ENCODE measurements at regions not wholly inside any gene's neighbourhood (a gene's known extent, or its start where the extent isn't known, plus 50 kb on each side); places are given as distances from the start of the nearest gene placed in this dataset.

GRCh38 chr20:22723659-22724058, 139.3 kb upstream of the FOXA2 start:
- WGBS (ENCODE audit: low lambda C conversion rate), result 20% methylated on average over 2 of the region's 2 CpGs
- DNase-seq, result no peak
- Histone ChIP-seq H4K20me1 (ENCODE audit: insufficient read depth) (no peaks in the 10 kb centered on the region), H3K27ac (ENCODE audit: low read depth in 2 of 2, low read length in 1 of 2) (no peak overlapping the region), H3K4me1 (ENCODE audit: control insufficient read depth in 1 of 2, insufficient read depth in 2 of 2, low read depth in 1 of 2, low read length in 1 of 2) (no peaks in the 10 kb centered on the region), H3K79me2 (ENCODE audit: insufficient read depth) (no peaks in the 10 kb centered on the region), H3K9ac (no peak overlapping the region), H3K9me3 (no peaks in the 10 kb centered on the region), H3K4me2 (no peak overlapping the region), H3K9me2 (no peaks in the 10 kb centered on the region), H3F3A (replicated peaks; ENCODE audit: insufficient read depth) (no peaks in the 10 kb centered on the region), H3K36me3 (replicated peaks in 1 of 2; ENCODE audit: control insufficient read depth in 1 of 2, insufficient read depth in 2 of 2, low read length in 1 of 2) (no peaks in the 10 kb centered on the region), H3K4me3 (ENCODE audit: low read depth in 2 of 2, low read length in 1 of 2) (no peak overlapping the region), H3K27me3 (ENCODE audit: insufficient read depth) (peaks cover 7% of the 10 kb centered on the region; the same call in 1 of the 2 replicates), H2AFZ (ENCODE audit: low read depth) (no peak overlapping the region)
- no peak for TF ChIP-seq JUND (IDR thresholded peaks at IDR 0.05)
- no peak for TF ChIP-seq RCOR1 (IDR thresholded peaks at IDR 0.05; ENCODE audit: low read length)
- no peak for TF ChIP-seq GABPA (IDR thresholded peaks at IDR 0.05; ENCODE audit: low read depth)
- TF ChIP-seq, protein P1, sequence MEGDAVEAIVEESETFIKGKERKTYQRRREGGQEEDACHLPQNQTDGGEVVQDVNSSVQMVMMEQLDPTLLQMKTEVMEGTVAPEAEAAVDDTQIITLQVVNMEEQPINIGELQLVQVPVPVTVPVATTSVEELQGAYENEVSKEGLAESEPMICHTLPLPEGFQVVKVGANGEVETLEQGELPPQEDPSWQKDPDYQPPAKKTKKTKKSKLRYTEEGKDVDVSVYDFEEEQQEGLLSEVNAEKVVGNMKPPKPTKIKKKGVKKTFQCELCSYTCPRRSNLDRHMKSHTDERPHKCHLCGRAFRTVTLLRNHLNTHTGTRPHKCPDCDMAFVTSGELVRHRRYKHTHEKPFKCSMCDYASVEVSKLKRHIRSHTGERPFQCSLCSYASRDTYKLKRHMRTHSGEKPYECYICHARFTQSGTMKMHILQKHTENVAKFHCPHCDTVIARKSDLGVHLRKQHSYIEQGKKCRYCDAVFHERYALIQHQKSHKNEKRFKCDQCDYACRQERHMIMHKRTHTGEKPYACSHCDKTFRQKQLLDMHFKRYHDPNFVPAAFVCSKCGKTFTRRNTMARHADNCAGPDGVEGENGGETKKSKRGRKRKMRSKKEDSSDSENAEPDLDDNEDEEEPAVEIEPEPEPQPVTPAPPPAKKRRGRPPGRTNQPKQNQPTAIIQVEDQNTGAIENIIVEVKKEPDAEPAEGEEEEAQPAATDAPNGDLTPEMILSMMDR (IDR thresholded peaks at IDR 0.05), result no peak
- TF ChIP-seq NFIC (IDR thresholded peaks at IDR 0.05; ENCODE audit: borderline replicate concordance), result no peak
- no peak for TF ChIP-seq RXRA (IDR thresholded peaks at IDR 0.05; ENCODE audit: borderline replicate concordance, low read depth)
- TF ChIP-seq EZH2phosphoT487 (IDR thresholded peaks at IDR 0.05; ENCODE audit: borderline replicate concordance, low read depth), result no peak
- no peak for TF ChIP-seq PBX3 (IDR thresholded peaks at IDR 0.05)
- TF ChIP-seq FOSL2 (IDR thresholded peaks at IDR 0.05; ENCODE audit: borderline replicate concordance, low read depth), result no peak
- no peak for TF ChIP-seq FOXJ3 (CRISPR knock-in tag; IDR thresholded peaks at IDR 0.05)
- CTCF ChIA-PET, result interaction anchor here (1.4 to 1.8 kb wide), 2 partner anchors 17 to 32 kb away, joined by 3 to 4 read pairs; no protein-coding TSS in a partner anchor
- POLR2A ChIA-PET, result no interaction called here

DNA sequence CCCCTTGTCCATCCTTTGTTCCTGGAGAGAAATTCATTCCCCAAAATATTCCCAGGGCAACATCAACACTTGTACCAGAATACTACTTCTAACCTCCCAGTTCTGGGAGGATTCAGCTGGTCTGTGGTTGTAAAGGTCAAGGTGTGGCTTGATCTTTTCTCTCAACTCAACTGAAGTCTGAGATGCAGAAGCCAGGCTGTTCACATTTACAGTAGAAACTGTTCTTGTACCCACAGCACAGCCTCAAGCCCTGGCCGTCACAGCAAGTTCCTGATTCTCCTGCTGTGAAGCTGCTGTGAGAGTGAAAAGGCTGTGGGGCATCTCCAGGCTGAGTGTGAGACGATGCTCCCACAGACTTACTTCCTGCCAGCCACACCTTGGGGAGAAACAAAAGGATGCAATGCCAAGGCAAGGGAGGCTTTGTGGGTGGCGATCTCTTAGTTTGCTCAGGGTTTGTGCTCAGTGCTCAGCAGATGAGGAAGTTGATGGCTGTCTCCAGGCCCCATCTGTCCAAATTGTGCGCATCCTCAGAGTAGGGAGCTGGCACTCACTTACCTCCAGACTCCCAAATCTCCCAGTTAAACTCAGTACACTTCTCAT, 143.9 kb upstream of the FOXA2 start:
- Histone ChIP-seq H3K36me3 (replicated peaks in 1 of 2; ENCODE audit: control insufficient read depth in 1 of 2, insufficient read depth in 2 of 2, low read length in 1 of 2) (no peaks in the 10 kb centered on the region), H4K20me1 (ENCODE audit: insufficient read depth) (no peaks in the 10 kb centered on the region), H3K9me2 (no peaks in the 10 kb centered on the region), H3K4me2 (no peak overlapping the region), H2AFZ (ENCODE audit: low read depth) (no peak overlapping the region), H3K27ac (ENCODE audit: low read depth in 2 of 2, low read length in 1 of 2) (no peak overlapping the region), H3K79me2 (ENCODE audit: insufficient read depth) (no peaks in the 10 kb centered on the region), H3F3A (replicated peaks; ENCODE audit: insufficient read depth) (no peaks in the 10 kb centered on the region), H3K9ac (no peak overlapping the region), H3K4me1 (ENCODE audit: control insufficient read depth in 1 of 2, insufficient read depth in 2 of 2, low read depth in 1 of 2, low read length in 1 of 2) (no peaks in the 10 kb centered on the region), H3K4me3 (ENCODE audit: low read depth in 2 of 2, low read length in 1 of 2) (no peak overlapping the region), H3K9me3 (no peaks in the 10 kb centered on the region), H3K27me3 (ENCODE audit: insufficient read depth) (peaks cover 20% of the 10 kb centered on the region; the same call in 1 of the 2 replicates)
- TF ChIP-seq RAD21 (IDR thresholded peaks at IDR 0.05; ENCODE audit: low read length) (no peak), FOSL2 (IDR thresholded peaks at IDR 0.05; ENCODE audit: borderline replicate concordance, low read depth) (no peak), FOXJ3 (CRISPR knock-in tag; IDR thresholded peaks at IDR 0.05) (no peak), MXI1 (IDR thresholded peaks at IDR 0.05; ENCODE audit: low read depth, low read length) (no peak), SMC3 (IDR thresholded peaks at IDR 0.05; ENCODE audit: low read depth, low read length) (no peak), JUND (IDR thresholded peaks at IDR 0.05) (no peak), GATA2 (CRISPR knock-in tag; IDR thresholded peaks at IDR 0.05) (no peak), EZH2phosphoT487 (IDR thresholded peaks at IDR 0.05; ENCODE audit: borderline replicate concordance, low read depth) (no peak), TAF1 (IDR thresholded peaks at IDR 0.05; ENCODE audit: borderline replicate concordance, low read depth, low read length) (no peak)
- TF ChIP-seq, protein P2, sequence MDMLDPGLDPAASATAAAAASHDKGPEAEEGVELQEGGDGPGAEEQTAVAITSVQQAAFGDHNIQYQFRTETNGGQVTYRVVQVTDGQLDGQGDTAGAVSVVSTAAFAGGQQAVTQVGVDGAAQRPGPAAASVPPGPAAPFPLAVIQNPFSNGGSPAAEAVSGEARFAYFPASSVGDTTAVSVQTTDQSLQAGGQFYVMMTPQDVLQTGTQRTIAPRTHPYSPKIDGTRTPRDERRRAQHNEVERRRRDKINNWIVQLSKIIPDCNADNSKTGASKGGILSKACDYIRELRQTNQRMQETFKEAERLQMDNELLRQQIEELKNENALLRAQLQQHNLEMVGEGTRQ (IDR thresholded peaks at IDR 0.05; ENCODE audit: borderline replicate concordance, low read depth, low read length), result no peak
- no peak for DNase-seq
- CTCF ChIA-PET, result no interaction called here
- WGBS (ENCODE audit: low lambda C conversion rate), result 12% methylated on average over 4 of the region's 4 CpGs
- POLR2A ChIA-PET, result no interaction called here

Data from SK-N-SH (cell line).